ENCODE measurements at regions not wholly inside any gene's neighbourhood (a gene's known extent, or its start where the extent isn't known, plus 50 kb on each side); places are given as distances from the start of the nearest gene placed in this dataset.
A peak's percentile ranks its signal among the peaks of the same experiment; 100 is the strongest.

GRCh38 chr9:108443741-108444140 is 412.0 kb downstream of the ACTL7B start:
- TF ChIP-seq EP300 (IDR thresholded peaks at IDR 0.05) (no peak), CTCF (IDR thresholded peaks at IDR 0.05) (peak in 1 of 3 donors; percentile 15)
